BLaER1 treated with 17β-estradiol and CSF1 and Interleukin-3, amounts not matched to agents 10 nM and 100 nM (cell line): ENCODE measurements at regions not wholly inside any gene's neighbourhood (a gene's known extent, or its start where the extent isn't known, plus 50 kb on each side); places are given as distances from the start of the nearest gene placed in this dataset.

Source experiments
- H3K27ac ChIP-seq, 11 experiments: shearing (Covaris generic); formaldehyde crosslinking; 2 replicates each; pipeline ENCODE4 v1.8.1; 2022
- H3K27me3 ChIP-seq, 11 experiments: shearing (Covaris generic); formaldehyde crosslinking; 2 replicates each; pipeline ENCODE4 v1.8.1; 2022
- H3K36me3 ChIP-seq, 11 experiments: shearing (Covaris generic); formaldehyde crosslinking; 2 replicates each; pipeline ENCODE4 v1.8.1; 2022
- H3K4me1 ChIP-seq, 10 experiments: shearing (Covaris generic); formaldehyde crosslinking; 2 replicates each; pipeline ENCODE4 v1.8.1; 2022
- H3K4me2 ChIP-seq, 11 experiments: shearing (Covaris generic); formaldehyde crosslinking; 2 replicates each; pipeline ENCODE4 v1.8.1; 2022
- H3K4me3 ChIP-seq, 10 experiments: shearing (Covaris generic); formaldehyde crosslinking; 2 replicates each; pipeline ENCODE4 v1.8.1; 2022
- H3K9ac ChIP-seq, 11 experiments: shearing (Covaris generic); formaldehyde crosslinking; 2 replicates each; pipeline ENCODE4 v1.8.1; 2022
- H3K9me3 ChIP-seq, 11 experiments: shearing (Covaris generic); formaldehyde crosslinking; replicated peaks in 1 of 11; 2 replicates each; pipeline ENCODE4 v1.8.1; 2022
- H4K20me1 ChIP-seq, 11 experiments: shearing (Covaris generic); formaldehyde crosslinking; 2 replicates each; pipeline ENCODE4 v1.8.1; 2022
- Cebpa-rat ChIP-seq, 11 experiments: shearing (Covaris generic); IDR thresholded peaks; 2 replicates each; pipeline ENCODE4 v1.8.1; 2022

GRCh38 chr4:175290401-175290800, 372.2 kb downstream of the ADAM29 start:
- Histone ChIP-seq H3K4me3 (no peak overlapping the region), H3K36me3 (no peaks in the 10 kb centered on the region), H3K9ac (no peak overlapping the region), H3K27me3 (no peaks in the 10 kb centered on the region), H3K4me1 (peaks cover 0 to 7% (median 0%) of the 10 kb centered on the region in 10 experiments; a peak in 3 of 20 replicates), H4K20me1 (no peaks in the 10 kb centered on the region), H3K27ac (no peak overlapping the region), H3K4me2 (peak overlapping the region in 2 of 11 experiments; percentile 2 to 6; a peak in 1 of 22 replicates), H3K9me3 (no peaks in the 10 kb centered on the region)
- no peak for TF ChIP-seq Cebpa-rat (IDR thresholded peaks at IDR 0.05)

GRCh38 chr4:175297965-175298565, 379.9 kb downstream of the ADAM29 start:
- no peak overlapping the region for H3K4me2 ChIP-seq

GRCh38 chr4:175306436-175306835, 388.3 kb downstream of the ADAM29 start:
- H3K36me3 ChIP-seq: no peaks in the 10 kb centered on the region
- H3K27ac ChIP-seq: no peak overlapping the region
- no peak overlapping the region for H3K4me3 ChIP-seq
- no peak overlapping the region for H3K9ac ChIP-seq
- no peaks in the 10 kb centered on the region for H4K20me1 ChIP-seq
- no peaks in the 10 kb centered on the region for H3K27me3 ChIP-seq
- no peak overlapping the region for H3K4me2 ChIP-seq
- TF ChIP-seq Cebpa-rat (IDR thresholded peaks at IDR 0.05): no peak
- H3K4me1 ChIP-seq: no peaks in the 10 kb centered on the region
- no peaks in the 10 kb centered on the region for H3K9me3 ChIP-seq

More at GRCh38 chr4:175297965-175298565, 379.9 kb downstream of the ADAM29 start:
- no peak overlapping the region for H3K27ac ChIP-seq
- no peaks in the 10 kb centered on the region for H4K20me1 ChIP-seq
- no peak for TF ChIP-seq Cebpa-rat (IDR thresholded peaks at IDR 0.05)
- H3K27me3 ChIP-seq: no peaks in the 10 kb centered on the region
- H3K36me3 ChIP-seq: no peaks in the 10 kb centered on the region
- no peak overlapping the region for H3K4me3 ChIP-seq
- no peaks in the 10 kb centered on the region for H3K4me1 ChIP-seq
- H3K9me3 ChIP-seq: no peaks in the 10 kb centered on the region
- no peak overlapping the region for H3K9ac ChIP-seq

- Histone ChIP-seq H4K20me1 (no peaks in the 10 kb centered on the region), H3K36me3 (no peaks in the 10 kb centered on the region), H3K4me1 (no peaks in the 10 kb centered on the region), H3K4me2 (no peak overlapping the region), H3K27ac (no peak overlapping the region), H3K4me3 (no peak overlapping the region), H3K27me3 (no peaks in the 10 kb centered on the region), H3K9ac (no peak overlapping the region), H3K9me3 (no peaks in the 10 kb centered on the region)
- no peak for TF ChIP-seq Cebpa-rat (IDR thresholded peaks at IDR 0.05)
These were observed 389.2 kb downstream of the ADAM29 start for GRCh38 chr4:175307326-175307725.

- Histone ChIP-seq H3K27me3 (no peaks in the 10 kb centered on the region), H3K27ac (no peak overlapping the region), H3K36me3 (no peaks in the 10 kb centered on the region), H3K4me3 (no peak overlapping the region), H4K20me1 (no peaks in the 10 kb centered on the region), H3K4me2 (no peak overlapping the region), H3K4me1 (no peaks in the 10 kb centered on the region), H3K9ac (no peak overlapping the region), H3K9me3 (no peaks in the 10 kb centered on the region)
- TF ChIP-seq Cebpa-rat (IDR thresholded peaks at IDR 0.05): no peak
These were observed 390.1 kb downstream of the ADAM29 start for GRCh38 chr4:175308236-175308635.

GRCh38 chr4:175309041-175309440, 390.9 kb downstream of the ADAM29 start:
- Histone ChIP-seq H3K27ac (no peak overlapping the region), H3K9ac (no peak overlapping the region), H4K20me1 (no peaks in the 10 kb centered on the region), H3K27me3 (no peaks in the 10 kb centered on the region), H3K4me3 (no peak overlapping the region), H3K4me1 (no peaks in the 10 kb centered on the region), H3K4me2 (no peak overlapping the region), H3K9me3 (no peaks in the 10 kb centered on the region), H3K36me3 (no peaks in the 10 kb centered on the region)
- TF ChIP-seq Cebpa-rat (IDR thresholded peaks at IDR 0.05): no peak

GRCh38 chr4:175325230-175325629, 407.1 kb downstream of the ADAM29 start:
- H4K20me1 ChIP-seq: no peaks in the 10 kb centered on the region

GRCh38 chr4:175326796-175327195, 408.6 kb downstream of the ADAM29 start:
- Histone ChIP-seq H3K9ac (no peak overlapping the region), H3K36me3 (no peaks in the 10 kb centered on the region), H3K9me3 (no peaks in the 10 kb centered on the region), H3K4me1 (no peaks in the 10 kb centered on the region; a peak in 1 of 20 replicates), H4K20me1 (no peaks in the 10 kb centered on the region), H3K27ac (no peak overlapping the region), H3K27me3 (no peaks in the 10 kb centered on the region), H3K4me3 (no peak overlapping the region), H3K4me2 (no peak overlapping the region)
- no peak for TF ChIP-seq Cebpa-rat (IDR thresholded peaks at IDR 0.05)

More at GRCh38 chr4:175325230-175325629, 407.1 kb downstream of the ADAM29 start:
- H3K9ac ChIP-seq: no peak overlapping the region
- no peak overlapping the region for H3K4me3 ChIP-seq
- no peaks in the 10 kb centered on the region for H3K36me3 ChIP-seq
- no peak overlapping the region for H3K27ac ChIP-seq
- no peak for TF ChIP-seq Cebpa-rat (IDR thresholded peaks at IDR 0.05)
- no peak overlapping the region for H3K4me2 ChIP-seq
- no peaks in the 10 kb centered on the region for H3K27me3 ChIP-seq
- H3K4me1 ChIP-seq: no peaks in the 10 kb centered on the region; a peak in 1 of 20 replicates
- no peaks in the 10 kb centered on the region for H3K9me3 ChIP-seq

- Histone ChIP-seq H3K9ac (no peak overlapping the region), H3K4me3 (no peak overlapping the region), H3K36me3 (no peaks in the 10 kb centered on the region), H3K27ac (no peak overlapping the region), H3K4me1 (no peaks in the 10 kb centered on the region; a peak in 1 of 20 replicates), H3K4me2 (no peak overlapping the region), H3K9me3 (no peaks in the 10 kb centered on the region), H4K20me1 (no peaks in the 10 kb centered on the region; a peak in 1 of 22 replicates), H3K27me3 (no peaks in the 10 kb centered on the region)
- no peak for TF ChIP-seq Cebpa-rat (IDR thresholded peaks at IDR 0.05)
These were observed 412.1 kb downstream of the ADAM29 start for GRCh38 chr4:175330236-175330635.

- Histone ChIP-seq H3K36me3 (no peaks in the 10 kb centered on the region), H3K9me3 (no peaks in the 10 kb centered on the region), H3K27me3 (no peaks in the 10 kb centered on the region), H4K20me1 (no peaks in the 10 kb centered on the region; a peak in 1 of 22 replicates), H3K4me2 (no peak overlapping the region), H3K4me3 (no peak overlapping the region), H3K9ac (no peak overlapping the region), H3K4me1 (no peaks in the 10 kb centered on the region; a peak in 1 of 20 replicates), H3K27ac (no peak overlapping the region)
- TF ChIP-seq Cebpa-rat (IDR thresholded peaks at IDR 0.05): no peak
These were observed 412.5 kb downstream of the ADAM29 start for GRCh38 chr4:175330652-175331051.
